ENCODE measurements at regions not wholly inside any gene's neighbourhood (a gene's known extent, or its start where the extent isn't known, plus 50 kb on each side); places are given as distances from the start of the nearest gene placed in this dataset.

DNA sequence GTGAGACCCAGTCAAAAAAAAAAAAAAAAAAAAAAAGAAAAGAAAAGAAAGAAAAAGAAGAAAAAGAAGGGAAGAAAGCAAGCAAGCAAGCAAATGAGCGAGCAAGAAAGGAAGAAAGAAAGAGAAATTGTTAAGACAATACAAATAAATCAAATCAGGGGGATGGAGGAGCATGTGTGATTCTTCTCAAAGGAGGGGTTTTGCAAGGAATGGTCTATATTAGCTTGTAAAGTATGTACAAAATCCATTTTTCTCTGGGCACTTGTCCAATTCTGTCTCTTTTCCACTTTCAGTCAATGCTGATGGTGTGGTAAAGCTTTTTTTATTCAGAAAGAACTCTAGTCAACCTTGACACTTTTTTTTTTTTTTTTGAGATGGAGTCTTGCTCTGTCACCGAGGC, 133.7 kb upstream of the TNFAIP3 start:
- no peaks in the 10 kb centered on the region for H3K36me3 Mint-ChIP-seq
- H3K27ac Mint-ChIP-seq: no peak overlapping the region
- H3K4me1 Mint-ChIP-seq: peaks cover 21% of the 10 kb centered on the region
- DNase-seq (ENCODE audit: low spot score in 2 of 2) (no peak), ATAC-seq (no peak)
- H3K9me3 Mint-ChIP-seq: no peaks in the 10 kb centered on the region
- no peak overlapping the region for H3K4me3 Mint-ChIP-seq

DNA sequence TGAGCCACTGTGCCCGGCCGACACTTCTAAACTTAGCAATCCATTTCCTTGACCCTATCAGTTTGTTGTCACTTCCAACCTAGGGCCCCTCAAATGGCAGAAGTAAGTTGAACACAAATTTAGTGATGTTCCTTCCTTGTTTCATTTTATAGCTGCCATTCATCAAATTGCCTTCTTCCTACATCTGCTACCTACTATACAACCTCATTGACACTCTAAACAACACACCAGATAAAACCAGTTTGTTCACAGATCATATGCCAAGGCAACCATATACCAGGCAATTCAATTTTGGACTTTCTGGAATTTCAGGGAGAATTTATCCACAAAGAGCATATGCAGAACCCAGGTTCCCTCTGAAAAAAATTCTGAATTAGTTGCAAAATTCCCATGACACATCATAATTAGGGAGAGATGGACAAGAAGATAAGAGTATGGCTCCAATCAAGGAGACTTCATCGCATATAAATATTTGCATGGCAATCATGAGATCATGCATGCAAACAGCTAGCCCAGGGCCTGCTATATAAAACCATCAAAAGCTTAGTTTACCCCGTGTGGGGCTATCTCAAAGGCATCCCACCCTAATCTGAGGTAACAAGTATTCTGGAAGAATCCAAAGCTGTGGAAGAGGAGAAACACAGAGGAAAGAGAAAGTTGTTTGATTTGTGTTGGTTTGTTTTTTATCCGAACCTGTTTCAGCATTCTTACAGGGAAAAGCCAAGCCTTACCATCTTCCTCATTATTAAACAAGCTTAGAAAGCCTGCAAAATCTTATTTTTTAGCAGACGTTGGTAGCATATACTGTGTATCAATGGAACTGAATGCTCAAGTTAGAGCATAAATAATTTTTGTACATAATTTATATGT, 132.8 kb upstream of the TNFAIP3 start:
- no peak overlapping the region for H3K27ac Mint-ChIP-seq
- no peak for DNase-seq (ENCODE audit: low spot score in 2 of 2)
- H3K4me3 Mint-ChIP-seq: no peak overlapping the region
- ATAC-seq: no peak
- H3K36me3 Mint-ChIP-seq: no peaks in the 10 kb centered on the region
- H3K4me1 Mint-ChIP-seq: peaks cover 21% of the 10 kb centered on the region
- H3K9me3 Mint-ChIP-seq: no peaks in the 10 kb centered on the region

DNA sequence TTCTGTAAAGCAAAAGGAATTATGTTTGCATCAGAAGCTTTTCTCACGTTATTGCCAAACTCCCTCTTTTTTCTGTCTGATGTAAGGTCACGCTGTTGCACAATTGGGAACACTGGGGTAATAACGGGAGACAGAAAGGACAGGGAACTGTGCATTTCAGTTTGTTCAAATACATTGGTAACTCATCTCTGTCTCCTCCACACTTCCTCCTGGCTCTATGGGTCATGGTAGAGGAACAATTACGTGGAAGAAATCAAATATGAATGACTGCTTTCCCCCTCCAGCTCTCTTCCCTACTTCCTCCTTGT, 132.2 kb upstream of the TNFAIP3 start:
- no peaks in the 10 kb centered on the region for H3K9me3 Mint-ChIP-seq
- H3K27ac Mint-ChIP-seq: no peak overlapping the region
- H3K36me3 Mint-ChIP-seq: no peaks in the 10 kb centered on the region
- H3K4me1 Mint-ChIP-seq: peaks cover 21% of the 10 kb centered on the region
- ATAC-seq (no peak), DNase-seq (ENCODE audit: low spot score in 2 of 2) (no peak)
- H3K4me3 Mint-ChIP-seq: no peak overlapping the region

DNA sequence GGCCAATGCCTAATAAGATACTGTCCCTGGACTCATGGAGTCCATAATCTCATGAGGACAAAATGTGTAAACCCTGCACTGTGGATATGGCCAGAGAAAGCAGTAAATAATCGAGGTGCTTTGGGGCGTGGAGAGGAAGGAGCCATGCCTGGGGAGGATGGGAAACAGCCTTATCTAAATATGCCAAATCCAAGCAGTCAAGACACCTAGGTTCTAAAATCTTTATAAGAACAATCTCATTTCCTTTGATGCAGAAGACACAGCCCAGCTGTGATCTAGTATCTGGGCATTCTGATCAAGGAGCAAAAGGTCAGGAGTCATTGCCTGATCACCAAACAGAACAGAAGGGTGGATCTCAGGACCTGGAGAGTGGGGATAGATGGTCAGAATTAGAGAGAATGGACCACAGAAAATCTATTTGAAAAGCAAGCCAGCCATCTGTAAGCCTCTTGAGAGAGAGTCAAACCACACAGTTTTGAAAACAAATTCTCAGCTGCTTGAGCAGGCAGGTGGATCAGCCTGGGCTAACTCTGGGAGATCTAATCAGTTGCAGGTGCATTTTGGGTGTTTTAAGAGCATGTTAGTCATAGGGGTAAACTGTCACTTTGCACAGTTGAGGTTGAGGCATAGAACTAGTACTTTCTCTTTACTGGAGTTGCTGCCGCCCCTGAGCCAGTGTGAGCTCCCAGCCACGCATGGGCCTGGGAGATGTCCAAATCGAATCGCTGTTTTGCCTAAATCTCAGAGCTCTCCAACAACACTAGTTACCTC, 130.8 kb upstream of the TNFAIP3 start:
- Mint-ChIP-seq H3K36me3 (no peaks in the 10 kb centered on the region), H3K27ac (peak overlapping the region; percentile 2), H3K4me3 (no peak overlapping the region), H3K4me1 (peaks cover 21% of the 10 kb centered on the region), H3K9me3 (no peaks in the 10 kb centered on the region)
- DNase-seq (ENCODE audit: low spot score in 2 of 2): no peak
- peak; percentile 83 for ATAC-seq

DNA sequence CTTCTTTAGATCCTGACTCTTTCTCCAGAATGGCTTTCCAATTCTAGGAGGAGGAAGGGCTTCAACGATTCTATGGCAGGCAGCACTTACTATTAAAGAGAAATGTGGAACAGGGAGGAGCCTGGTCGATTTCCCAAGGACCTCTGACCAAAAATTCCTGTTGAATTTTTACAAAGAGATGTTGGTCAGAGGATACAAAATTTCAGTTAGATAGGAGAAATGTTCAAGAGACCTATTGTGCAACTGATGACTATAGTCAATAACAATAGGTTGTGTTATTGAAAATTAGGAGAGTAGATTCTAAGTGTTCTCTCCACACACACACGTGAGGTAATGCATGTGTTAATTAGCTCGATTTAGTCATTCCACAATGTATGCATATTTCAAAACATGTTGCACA, 130.1 kb upstream of the TNFAIP3 start:
- no peaks in the 10 kb centered on the region for H3K36me3 Mint-ChIP-seq
- H3K27ac Mint-ChIP-seq: peak overlapping the region; percentile 2
- no peak overlapping the region for H3K4me3 Mint-ChIP-seq
- H3K9me3 Mint-ChIP-seq: no peaks in the 10 kb centered on the region
- DNase-seq (ENCODE audit: low spot score in 2 of 2) (no peak), ATAC-seq (no peak)
- peaks cover 21% of the 10 kb centered on the region for H3K4me1 Mint-ChIP-seq

DNA sequence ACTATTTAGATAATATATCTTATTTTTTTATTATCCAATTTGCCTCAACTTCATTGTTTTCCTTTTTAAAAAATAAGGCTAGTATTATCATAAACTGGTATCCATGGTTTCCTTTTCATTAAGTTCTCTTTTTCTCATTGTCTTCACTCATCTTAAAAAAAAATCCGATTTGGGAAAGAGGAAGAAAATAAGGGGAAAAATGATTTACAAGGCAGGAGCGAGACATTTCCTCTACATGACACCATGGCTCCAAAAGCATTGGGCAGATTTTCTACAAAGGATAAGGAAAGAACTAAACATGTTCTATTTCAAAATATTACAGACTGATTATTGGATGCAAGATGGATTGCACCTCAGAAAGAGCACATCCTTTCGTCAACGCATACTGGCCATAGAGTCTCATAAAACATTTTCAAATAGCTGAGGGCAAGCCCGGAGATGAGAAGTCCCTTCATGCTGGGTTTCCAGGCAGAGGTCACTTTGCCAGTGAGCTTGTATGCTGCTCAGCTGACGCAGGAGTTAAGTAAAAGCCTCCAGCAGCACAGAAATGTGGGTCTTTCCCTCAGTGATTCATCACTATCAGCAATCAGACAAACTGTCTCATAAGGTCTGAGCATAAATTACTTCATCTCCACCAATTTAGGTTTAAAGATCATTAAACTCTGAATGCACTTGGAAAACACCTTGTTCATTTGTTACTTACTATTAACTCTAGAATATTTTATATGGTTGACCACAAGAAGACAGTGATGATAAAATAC, 129.0 kb upstream of the TNFAIP3 start:
- Mint-ChIP-seq H3K27ac (no peak overlapping the region), H3K4me3 (no peak overlapping the region), H3K36me3 (no peaks in the 10 kb centered on the region), H3K9me3 (no peaks in the 10 kb centered on the region), H3K4me1 (peaks cover 21% of the 10 kb centered on the region)
- ATAC-seq (peak; percentile 80), DNase-seq (ENCODE audit: low spot score in 2 of 2) (no peak)

DNA sequence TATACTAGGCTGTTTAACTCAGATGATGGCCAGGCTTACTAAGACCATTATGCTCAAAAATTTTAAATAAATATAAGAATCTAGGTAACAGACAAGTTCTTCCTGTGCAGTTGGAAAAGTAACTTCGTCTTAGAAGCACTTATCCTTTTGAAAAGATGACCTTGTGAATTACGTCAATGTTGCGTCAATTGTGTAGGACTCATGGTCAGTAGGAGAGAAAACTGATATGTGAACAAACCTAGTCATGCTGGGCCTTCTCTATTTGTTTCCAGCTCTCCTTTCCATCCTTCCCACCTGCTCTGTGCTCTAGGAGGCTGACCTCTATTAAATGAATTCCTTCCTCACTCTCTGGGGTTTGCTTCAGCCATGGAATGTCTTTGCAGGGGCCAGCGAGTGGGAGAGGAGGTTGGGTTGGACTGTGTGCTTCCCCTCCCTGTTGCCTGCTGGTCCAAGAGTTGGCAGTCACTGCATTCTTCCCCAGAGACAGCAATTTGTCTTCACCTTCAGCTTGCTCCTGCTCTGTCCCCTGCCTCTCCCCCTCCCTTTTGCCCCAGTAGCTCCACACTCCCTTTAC, 128.0 kb upstream of the TNFAIP3 start:
- no peak overlapping the region for H3K27ac Mint-ChIP-seq
- peaks cover 21% of the 10 kb centered on the region for H3K4me1 Mint-ChIP-seq
- no peak overlapping the region for H3K4me3 Mint-ChIP-seq
- no peak for DNase-seq (ENCODE audit: low spot score in 2 of 2)
- no peak for ATAC-seq
- H3K9me3 Mint-ChIP-seq: no peaks in the 10 kb centered on the region
- no peaks in the 10 kb centered on the region for H3K36me3 Mint-ChIP-seq

DNA sequence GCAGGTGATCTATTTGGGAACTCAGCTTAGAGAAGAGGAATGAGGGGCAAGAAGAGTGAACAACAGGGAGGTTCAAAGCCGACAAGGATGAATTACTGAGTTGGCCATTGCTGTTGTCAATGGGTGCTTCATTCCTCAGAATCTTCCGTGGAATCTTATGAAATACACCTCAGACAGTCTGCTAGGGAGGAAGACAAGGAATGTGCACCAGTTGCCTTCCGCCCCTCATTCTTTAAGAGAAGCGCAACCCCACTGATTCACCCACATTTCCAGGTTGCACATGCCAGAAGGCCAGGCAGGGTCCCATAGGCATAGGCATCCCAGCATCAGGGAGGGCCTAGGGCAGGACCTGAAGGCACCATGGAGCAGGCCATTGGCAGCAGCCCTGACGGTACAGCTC, 127.5 kb upstream of the TNFAIP3 start:
- no peaks in the 10 kb centered on the region for H3K36me3 Mint-ChIP-seq
- DNase-seq (ENCODE audit: low spot score in 2 of 2) (no peak), ATAC-seq (no peak)
- no peak overlapping the region for H3K27ac Mint-ChIP-seq
- H3K4me3 Mint-ChIP-seq: no peak overlapping the region
- peaks cover 21% of the 10 kb centered on the region for H3K4me1 Mint-ChIP-seq
- no peaks in the 10 kb centered on the region for H3K9me3 Mint-ChIP-seq

DNA sequence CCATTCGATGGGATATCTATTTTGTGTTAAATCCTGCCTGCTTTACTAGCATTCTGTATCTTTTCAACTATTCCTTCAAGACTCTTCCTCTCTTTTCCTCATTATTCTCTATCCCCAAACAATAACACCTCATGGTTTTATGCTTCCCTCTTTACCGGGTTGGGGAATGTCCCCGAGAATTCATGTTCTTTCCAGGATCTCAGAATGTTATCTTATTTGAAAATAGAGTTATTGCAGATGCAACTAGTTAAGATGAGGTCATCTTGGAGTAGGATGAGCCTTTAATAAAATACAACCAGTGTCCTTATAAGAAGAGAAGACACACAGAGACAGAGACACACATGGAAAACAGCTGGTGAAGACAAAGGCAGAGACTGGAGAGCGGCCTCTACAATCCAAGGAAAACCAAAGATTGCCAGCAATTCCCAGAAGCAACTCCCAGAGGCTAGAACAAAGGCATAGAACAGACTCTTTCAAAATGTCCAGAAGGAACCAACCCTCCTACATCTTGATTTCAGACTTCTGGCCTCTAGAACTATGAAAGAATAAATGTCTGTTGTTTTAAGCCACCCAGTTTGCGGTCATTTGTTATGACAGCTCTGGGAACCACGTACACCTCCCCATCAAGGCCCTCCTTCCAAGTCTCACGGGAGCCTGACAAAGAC, 126.8 kb upstream of the TNFAIP3 start:
- H3K9me3 Mint-ChIP-seq: no peaks in the 10 kb centered on the region
- H3K36me3 Mint-ChIP-seq: no peaks in the 10 kb centered on the region
- DNase-seq (ENCODE audit: low spot score in 2 of 2): no peak
- H3K27ac Mint-ChIP-seq: no peak overlapping the region
- peaks cover 23% of the 10 kb centered on the region for H3K4me1 Mint-ChIP-seq
- ATAC-seq: no peak
- H3K4me3 Mint-ChIP-seq: no peak overlapping the region

DNA sequence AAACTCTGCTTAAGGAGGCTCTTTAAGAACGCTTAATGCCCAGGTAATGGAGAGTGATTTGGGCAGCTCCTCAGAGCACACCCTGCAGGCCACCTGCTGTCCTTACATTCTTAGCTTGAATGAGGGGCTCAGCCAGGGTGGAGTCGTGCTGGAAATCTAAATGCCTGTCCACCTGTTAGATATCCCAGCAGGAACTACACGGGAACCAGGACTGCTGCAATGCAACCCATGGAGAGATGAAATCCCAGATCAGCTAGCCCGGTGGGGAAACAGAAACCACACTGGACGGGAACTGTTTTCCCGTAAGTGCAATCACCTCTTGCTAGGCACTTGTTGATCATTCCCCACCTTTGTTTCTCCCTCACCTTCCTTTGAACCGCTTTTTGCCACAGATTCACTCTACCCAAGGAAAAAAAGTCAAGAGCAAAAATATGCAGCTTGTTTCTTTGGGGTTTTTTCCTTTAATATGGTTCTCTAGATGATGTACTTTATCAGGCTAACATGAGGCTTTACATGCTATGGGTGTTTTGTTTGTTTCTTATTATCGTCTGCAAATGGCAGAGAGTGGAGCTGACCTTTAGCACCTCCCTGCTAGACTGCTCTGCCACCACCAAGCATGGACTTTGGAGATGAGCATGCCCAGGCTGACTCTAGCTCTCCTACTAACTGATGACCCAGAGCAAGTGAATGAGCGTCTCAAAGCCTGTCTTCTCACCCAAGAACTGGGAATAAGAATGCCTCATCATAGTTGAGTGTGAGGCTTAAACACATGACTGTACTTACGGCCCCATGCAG, 125.9 kb upstream of the TNFAIP3 start:
- peaks cover 24% of the 10 kb centered on the region for H3K4me1 Mint-ChIP-seq
- H3K4me3 Mint-ChIP-seq: no peak overlapping the region

DNA sequence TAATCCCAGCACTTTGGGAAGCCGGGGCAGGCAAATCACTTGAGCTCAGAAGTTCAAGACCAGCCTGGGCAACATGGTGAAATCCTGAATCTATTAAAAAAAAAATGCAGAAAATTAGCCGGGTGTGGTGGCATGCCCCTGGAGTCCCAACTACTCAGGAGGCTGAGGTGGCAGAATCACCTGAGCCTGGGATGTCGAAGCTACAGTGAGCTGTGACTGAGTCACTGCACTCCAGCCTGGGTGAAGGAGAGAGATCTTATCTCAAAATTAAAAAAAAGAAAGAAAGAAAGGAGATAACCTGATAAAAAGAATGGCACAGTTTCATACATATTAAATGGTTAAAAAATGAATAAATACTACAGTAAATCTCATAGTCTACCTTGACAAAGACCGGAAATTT, 123.6 kb upstream of the TNFAIP3 start:
- no peak overlapping the region for H3K4me3 Mint-ChIP-seq
- H3K9me3 Mint-ChIP-seq: no peaks in the 10 kb centered on the region
- ATAC-seq (no peak), DNase-seq (ENCODE audit: low spot score in 2 of 2) (no peak)
- H3K27ac Mint-ChIP-seq: no peak overlapping the region
- H3K36me3 Mint-ChIP-seq: no peaks in the 10 kb centered on the region
- H3K4me1 Mint-ChIP-seq: peaks cover 8% of the 10 kb centered on the region

More for the DNA sequence above, 125.9 kb upstream of the TNFAIP3 start:
- H3K9me3 Mint-ChIP-seq: no peaks in the 10 kb centered on the region
- no peak overlapping the region for H3K27ac Mint-ChIP-seq
- no peak for ATAC-seq
- H3K36me3 Mint-ChIP-seq: no peaks in the 10 kb centered on the region
- DNase-seq (ENCODE audit: low spot score in 2 of 2): no peak

DNA sequence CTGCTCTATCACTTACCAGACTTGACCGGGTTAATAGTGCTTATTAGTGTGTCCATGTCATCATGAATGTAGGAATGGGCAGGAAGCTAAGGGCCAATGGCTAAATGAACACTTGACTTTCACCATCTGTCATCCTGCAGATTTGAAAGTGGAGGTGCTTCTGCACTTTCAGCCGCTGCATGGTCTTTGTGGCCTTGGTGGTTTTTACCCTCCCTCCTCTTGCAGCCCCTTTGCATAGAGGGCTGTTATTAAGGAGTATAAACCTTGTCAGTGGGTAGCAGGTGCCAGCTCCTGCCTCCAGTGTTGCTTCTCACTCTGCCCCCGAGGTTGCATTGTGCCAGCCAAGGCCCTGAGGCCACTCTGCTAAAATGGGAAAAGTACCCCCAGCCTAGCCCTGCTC, 122.2 kb upstream of the TNFAIP3 start:
- DNase-seq (ENCODE audit: low spot score in 2 of 2) (no peak), ATAC-seq (no peak)
- no peaks in the 10 kb centered on the region for H3K36me3 Mint-ChIP-seq
- no peak overlapping the region for H3K27ac Mint-ChIP-seq
- no peak overlapping the region for H3K4me3 Mint-ChIP-seq
- H3K9me3 Mint-ChIP-seq: no peaks in the 10 kb centered on the region
- H3K4me1 Mint-ChIP-seq: peaks cover 8% of the 10 kb centered on the region

DNA sequence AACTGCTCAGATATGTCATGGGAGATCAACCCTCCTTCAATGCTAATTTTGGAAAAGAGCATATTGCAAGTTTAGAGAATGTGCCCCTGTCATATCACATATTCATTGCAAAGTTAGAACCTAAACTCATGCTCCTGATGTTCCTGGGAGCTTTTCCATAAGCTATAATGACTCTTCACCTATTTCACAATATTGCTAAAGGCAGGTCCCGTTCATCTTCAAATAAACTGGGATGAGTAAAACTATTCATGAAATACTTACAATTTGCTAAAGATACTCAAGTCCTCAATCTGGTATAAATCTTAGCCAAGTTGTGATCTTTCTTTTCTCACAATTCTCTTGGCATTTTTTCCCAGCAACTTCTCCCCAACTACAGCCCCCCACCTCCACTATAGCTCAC, 121.7 kb upstream of the TNFAIP3 start:
- DNase-seq (ENCODE audit: low spot score in 2 of 2): no peak
- Mint-ChIP-seq H3K36me3 (no peaks in the 10 kb centered on the region), H3K4me1 (peaks cover 8% of the 10 kb centered on the region), H3K9me3 (no peaks in the 10 kb centered on the region), H3K27ac (no peak overlapping the region), H3K4me3 (no peak overlapping the region)
- no peak for ATAC-seq

DNA sequence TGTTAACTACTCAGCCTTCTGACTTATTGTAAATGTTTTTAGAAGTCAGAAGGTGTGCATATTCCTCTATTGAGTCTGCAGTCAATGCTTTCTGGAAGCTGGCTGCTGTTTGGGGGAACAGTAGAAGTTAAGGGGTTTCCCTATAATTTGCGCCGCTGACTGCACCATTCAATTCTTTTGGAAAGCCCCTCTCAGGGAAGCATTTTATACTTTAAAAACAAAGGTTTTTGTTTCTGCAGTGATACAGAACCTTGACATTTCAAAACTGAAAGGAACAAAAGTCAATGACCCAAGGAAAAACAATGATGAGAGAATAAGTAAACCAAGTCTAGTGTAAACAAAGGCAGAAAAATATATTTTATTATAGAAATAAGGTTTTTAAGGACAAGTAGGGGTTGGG, 120.8 kb upstream of the TNFAIP3 start:
- DNase-seq (ENCODE audit: low spot score in 2 of 2) (no peak), ATAC-seq (no peak)
- Mint-ChIP-seq H3K27ac (no peak overlapping the region), H3K4me1 (peaks cover 8% of the 10 kb centered on the region), H3K36me3 (no peaks in the 10 kb centered on the region), H3K4me3 (no peak overlapping the region), H3K9me3 (no peaks in the 10 kb centered on the region)

Data from stimulated activated effector memory CD8-positive, alpha-beta T cell treated with anti-CD3 and anti-CD28 coated beads, Interleukin-12 subunit alpha, Interleukin-12 subunit beta, amount 100 ng/mL, for 72 hours (primary cell).